SK-N-SH (cell line): ENCODE measurements at regions not wholly inside any gene's neighbourhood (a gene's known extent, or its start where the extent isn't known, plus 50 kb on each side); places are given as distances from the start of the nearest gene placed in this dataset.

Source experiments
- EZH2phosphoT487 ChIP-seq: fragments of 200-600 bp; sonication (generic); IDR thresholded peaks from 2 replicates; pipeline ENCODE4 v1.6.1; 2017; ENCODE audit warnings: low read depth, mixed run types, mild to moderate bottlenecking, antibody characterized with exemption, moderate library complexity, borderline replicate concordance
- JUND ChIP-seq: IDR thresholded peaks from 2 replicates; pipeline ENCODE4 v1.4.0; 2012
- POLR2AphosphoS5 ChIP-seq: IDR thresholded peaks from 2 replicates; pipeline ENCODE4 v1.6.1; 2012; ENCODE audit warnings: low read depth, low read length
- RXRA ChIP-seq: IDR thresholded peaks from 2 replicates; pipeline ENCODE4 v1.4.0; 2012; ENCODE audit warnings: low read depth, mild to moderate bottlenecking, borderline replicate concordance
- SIN3A ChIP-seq: IDR thresholded peaks from 2 replicates; pipeline ENCODE4 v1.6.1; 2012; ENCODE audit warnings: low read depth, mild to moderate bottlenecking, low read length, moderate library complexity, borderline replicate concordance
- TAF1 ChIP-seq: IDR thresholded peaks from 2 replicates; pipeline ENCODE4 v1.6.1; 2012; ENCODE audit warnings: low read depth, mild to moderate bottlenecking, low read length, moderate library complexity, borderline replicate concordance
- TF ChIP-seq, protein P1 (sequence below): fragments of 200-600 bp; sonication (generic); IDR thresholded peaks from 2 replicates; pipeline ENCODE4 v1.6.1; 2017; ENCODE audit warnings: antibody characterized with exemption, mild to moderate bottlenecking, moderate library complexity

DNA sequence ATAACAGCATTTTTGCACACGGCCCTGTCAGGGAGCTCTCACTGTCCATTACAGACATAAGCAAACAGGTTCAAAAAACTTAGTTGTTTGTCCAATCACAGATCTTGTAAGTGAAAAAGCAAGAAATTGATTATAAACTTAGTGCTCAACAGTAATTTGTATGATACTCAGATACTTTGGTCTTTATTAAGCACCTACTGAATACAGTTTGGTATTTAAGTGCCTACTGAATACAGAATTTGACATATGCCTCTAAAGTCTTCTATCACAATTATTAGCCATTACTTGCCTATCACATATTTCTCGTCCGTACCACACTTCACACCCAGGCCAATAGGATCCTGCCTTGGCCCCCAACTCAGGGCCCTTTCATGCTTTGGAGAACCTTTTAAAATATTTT, 283.1 kb downstream of the SUCLG1 start:
- TF ChIP-seq TAF1: no peak
- no peak for TF ChIP-seq POLR2AphosphoS5
- TF ChIP-seq, protein P1, sequence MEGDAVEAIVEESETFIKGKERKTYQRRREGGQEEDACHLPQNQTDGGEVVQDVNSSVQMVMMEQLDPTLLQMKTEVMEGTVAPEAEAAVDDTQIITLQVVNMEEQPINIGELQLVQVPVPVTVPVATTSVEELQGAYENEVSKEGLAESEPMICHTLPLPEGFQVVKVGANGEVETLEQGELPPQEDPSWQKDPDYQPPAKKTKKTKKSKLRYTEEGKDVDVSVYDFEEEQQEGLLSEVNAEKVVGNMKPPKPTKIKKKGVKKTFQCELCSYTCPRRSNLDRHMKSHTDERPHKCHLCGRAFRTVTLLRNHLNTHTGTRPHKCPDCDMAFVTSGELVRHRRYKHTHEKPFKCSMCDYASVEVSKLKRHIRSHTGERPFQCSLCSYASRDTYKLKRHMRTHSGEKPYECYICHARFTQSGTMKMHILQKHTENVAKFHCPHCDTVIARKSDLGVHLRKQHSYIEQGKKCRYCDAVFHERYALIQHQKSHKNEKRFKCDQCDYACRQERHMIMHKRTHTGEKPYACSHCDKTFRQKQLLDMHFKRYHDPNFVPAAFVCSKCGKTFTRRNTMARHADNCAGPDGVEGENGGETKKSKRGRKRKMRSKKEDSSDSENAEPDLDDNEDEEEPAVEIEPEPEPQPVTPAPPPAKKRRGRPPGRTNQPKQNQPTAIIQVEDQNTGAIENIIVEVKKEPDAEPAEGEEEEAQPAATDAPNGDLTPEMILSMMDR: no peak
- TF ChIP-seq RXRA: no peak
- no peak for TF ChIP-seq EZH2phosphoT487
- no peak for TF ChIP-seq SIN3A
- TF ChIP-seq JUND: no peak
